ENCODE measurements at regions not wholly inside any gene's neighbourhood (a gene's known extent, or its start where the extent isn't known, plus 50 kb on each side); places are given as distances from the start of the nearest gene placed in this dataset.

DNA sequence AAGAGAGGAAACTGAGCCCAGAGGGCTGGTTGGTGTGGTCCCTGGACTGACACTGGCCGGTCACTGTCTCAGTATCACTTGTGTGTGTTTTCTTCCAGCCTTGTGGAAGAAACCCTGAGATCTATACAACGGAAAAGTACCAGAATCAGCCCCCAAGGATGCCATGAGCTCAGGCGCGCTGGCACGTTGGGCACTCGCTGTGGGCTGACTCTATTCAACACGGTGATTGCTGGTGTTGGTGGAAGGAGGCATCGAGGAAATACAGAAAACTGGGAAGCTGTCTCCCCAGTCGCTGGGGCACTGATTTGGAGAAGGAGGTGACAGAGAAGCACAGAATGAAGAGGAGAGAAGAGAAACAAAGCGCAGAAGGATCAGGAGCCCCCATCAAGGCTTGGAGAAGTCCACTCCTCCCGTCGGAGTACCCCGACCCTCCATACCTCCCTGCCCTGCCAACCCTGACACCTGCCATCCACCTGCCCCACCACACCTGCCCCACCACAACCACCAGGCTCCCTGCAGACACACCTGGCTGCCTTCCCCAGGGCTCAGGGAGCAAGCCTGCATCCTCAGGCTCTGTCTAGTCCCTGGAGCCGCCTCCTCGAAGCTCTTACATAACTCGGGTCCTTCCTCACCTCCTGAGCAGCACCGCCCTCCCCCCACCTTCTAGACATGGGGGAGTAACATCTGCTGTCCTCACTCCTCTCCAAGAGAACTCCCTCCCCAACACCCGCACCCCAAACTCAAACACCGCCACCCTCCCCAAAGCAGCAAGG, 66.5 kb downstream of the RBFOX3 start:
- H3K4me3 ChIP-seq, result no peak overlapping the region
- no peak overlapping the region for H3K27ac ChIP-seq
- H3K4me1 ChIP-seq, result no peaks in the 10 kb centered on the region
- H3K36me3 ChIP-seq, result no peaks in the 10 kb centered on the region
- 76 to 85% methylated on average over 19 of the region's 19 CpGs for WGBS, 2 donors
- no peaks in the 10 kb centered on the region for H3K9me3 ChIP-seq
- no peak for DNase-seq (ENCODE audit: low spot score in 2 of 2)
- peaks cover 0 to 8% of the 10 kb centered on the region in 2 donors for H3K27me3 ChIP-seq
- TF ChIP-seq, protein P1, sequence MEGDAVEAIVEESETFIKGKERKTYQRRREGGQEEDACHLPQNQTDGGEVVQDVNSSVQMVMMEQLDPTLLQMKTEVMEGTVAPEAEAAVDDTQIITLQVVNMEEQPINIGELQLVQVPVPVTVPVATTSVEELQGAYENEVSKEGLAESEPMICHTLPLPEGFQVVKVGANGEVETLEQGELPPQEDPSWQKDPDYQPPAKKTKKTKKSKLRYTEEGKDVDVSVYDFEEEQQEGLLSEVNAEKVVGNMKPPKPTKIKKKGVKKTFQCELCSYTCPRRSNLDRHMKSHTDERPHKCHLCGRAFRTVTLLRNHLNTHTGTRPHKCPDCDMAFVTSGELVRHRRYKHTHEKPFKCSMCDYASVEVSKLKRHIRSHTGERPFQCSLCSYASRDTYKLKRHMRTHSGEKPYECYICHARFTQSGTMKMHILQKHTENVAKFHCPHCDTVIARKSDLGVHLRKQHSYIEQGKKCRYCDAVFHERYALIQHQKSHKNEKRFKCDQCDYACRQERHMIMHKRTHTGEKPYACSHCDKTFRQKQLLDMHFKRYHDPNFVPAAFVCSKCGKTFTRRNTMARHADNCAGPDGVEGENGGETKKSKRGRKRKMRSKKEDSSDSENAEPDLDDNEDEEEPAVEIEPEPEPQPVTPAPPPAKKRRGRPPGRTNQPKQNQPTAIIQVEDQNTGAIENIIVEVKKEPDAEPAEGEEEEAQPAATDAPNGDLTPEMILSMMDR (IDR thresholded peaks at IDR 0.05), result no peak
- TF ChIP-seq EP300 (IDR thresholded peaks at IDR 0.05), result no peak
- TF ChIP-seq POLR2A (IDR thresholded peaks at IDR 0.05), result no peak

DNA sequence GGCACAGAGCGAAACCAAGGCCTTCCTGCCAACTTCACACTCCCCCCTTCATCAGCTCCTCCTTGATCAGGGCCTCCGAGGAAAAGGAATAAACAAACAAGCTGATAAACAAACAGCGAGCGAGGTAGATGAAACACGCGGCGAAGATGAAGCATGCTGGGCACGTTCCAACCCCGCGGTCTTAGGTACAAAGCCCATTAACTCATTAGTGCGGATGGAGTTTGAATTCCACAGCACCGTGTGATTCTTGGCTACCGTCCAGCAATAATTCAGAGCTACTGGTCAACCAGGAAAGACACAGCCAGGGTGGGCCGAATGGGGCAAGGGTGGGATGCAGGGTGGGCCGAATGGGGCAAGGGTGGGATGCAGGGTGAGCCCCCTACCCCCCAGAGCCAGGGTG, 67.3 kb downstream of the RBFOX3 start:
- H3K9me3 ChIP-seq, result no peaks in the 10 kb centered on the region
- DNase-seq (ENCODE audit: low spot score in 2 of 2), result no peak
- no peak overlapping the region for H3K27ac ChIP-seq
- no peak overlapping the region for H3K4me3 ChIP-seq
- TF ChIP-seq POLR2A (IDR thresholded peaks at IDR 0.05) (no peak), EP300 (IDR thresholded peaks at IDR 0.05) (no peak)
- TF ChIP-seq, protein P1 (IDR thresholded peaks at IDR 0.05), result no peak
- no peaks in the 10 kb centered on the region for H3K4me1 ChIP-seq
- H3K36me3 ChIP-seq, result no peaks in the 10 kb centered on the region
- 31 to 40% methylated on average over 15 of the region's 15 CpGs for WGBS, 2 donors
- peaks cover 0 to 8% of the 10 kb centered on the region in 2 donors for H3K27me3 ChIP-seq

DNA sequence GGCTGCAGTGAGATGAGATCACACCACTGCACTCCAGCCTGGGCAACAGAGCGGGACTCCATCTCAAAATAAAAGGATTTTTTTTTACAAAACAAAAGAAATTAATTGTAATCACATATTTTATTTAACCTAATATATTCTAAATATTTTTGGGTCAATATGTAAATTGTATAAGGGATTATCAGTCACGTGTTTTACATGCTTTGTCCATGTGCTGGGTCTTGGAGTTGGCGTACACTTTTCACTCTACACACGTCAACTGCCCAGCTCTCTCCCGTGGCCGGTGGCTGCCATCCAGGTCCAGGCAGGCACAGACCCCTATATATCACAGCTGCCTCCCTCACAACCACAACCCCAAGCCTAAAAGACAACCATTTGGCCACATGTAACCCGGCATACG, 68.1 kb downstream of the RBFOX3 start:
- no peak for DNase-seq (ENCODE audit: low spot score in 2 of 2)
- H3K27ac ChIP-seq, result no peak overlapping the region
- no peak for TF ChIP-seq EP300 (IDR thresholded peaks at IDR 0.05)
- TF ChIP-seq, protein P1 (IDR thresholded peaks at IDR 0.05), result no peak
- H3K4me3 ChIP-seq, result no peak overlapping the region
- peaks cover 0 to 8% of the 10 kb centered on the region in 2 donors for H3K27me3 ChIP-seq
- no peaks in the 10 kb centered on the region for H3K4me1 ChIP-seq
- 85 to 87% methylated on average over 8 of the region's 8 CpGs for WGBS, 2 donors
- no peaks in the 10 kb centered on the region for H3K36me3 ChIP-seq
- H3K9me3 ChIP-seq, result no peaks in the 10 kb centered on the region

DNA sequence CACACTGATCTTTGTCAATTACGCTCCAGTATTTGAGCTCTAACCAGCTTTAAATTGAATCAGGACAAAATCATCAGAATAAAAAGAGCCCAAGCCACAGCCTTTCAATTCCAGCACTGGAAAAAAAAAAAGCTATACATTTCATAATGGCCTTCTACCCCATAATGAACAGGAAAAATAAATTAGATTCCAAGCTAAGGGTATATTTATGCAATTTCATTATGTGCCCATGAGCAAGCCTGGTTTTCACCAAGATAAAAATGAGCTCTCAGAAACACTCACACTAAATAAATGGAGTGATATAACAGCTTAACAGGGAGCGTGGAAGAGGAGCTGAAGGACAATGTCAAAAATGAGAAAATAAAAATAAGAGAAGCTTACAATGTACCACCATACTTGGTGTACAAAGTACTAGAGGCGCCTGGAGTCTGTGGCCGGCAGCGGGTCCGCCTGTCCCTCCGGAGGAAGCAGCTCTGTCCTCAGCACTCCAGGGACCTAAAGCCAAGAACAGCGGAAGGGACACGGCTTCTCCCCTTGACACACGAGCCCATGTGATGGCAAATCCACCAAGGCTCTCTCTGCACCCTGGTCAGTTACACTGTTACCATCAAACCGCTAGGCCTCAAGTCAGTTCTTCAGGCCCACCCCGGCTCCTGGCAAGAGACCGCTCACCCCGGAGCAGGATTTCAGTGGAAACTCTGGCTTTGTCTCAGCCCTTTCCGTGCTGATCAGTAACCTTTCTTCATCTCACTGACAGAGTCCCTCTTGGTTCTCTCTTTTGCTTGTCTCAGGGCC, 69.6 kb downstream of the RBFOX3 start:
- 82 to 86% methylated on average over 15 of the region's 15 CpGs for WGBS, 2 donors
- TF ChIP-seq, protein P1 (IDR thresholded peaks at IDR 0.05), result no peak
- TF ChIP-seq POLR2A (IDR thresholded peaks at IDR 0.05) (no peak), EP300 (IDR thresholded peaks at IDR 0.05) (no peak)
- Histone ChIP-seq H3K9me3 (no peaks in the 10 kb centered on the region), H3K36me3 (no peaks in the 10 kb centered on the region), H3K4me3 (no peak overlapping the region), H3K27me3 (peaks cover 0 to 8% of the 10 kb centered on the region in 2 donors), H3K4me1 (no peaks in the 10 kb centered on the region), H3K27ac (no peak overlapping the region)
- DNase-seq (ENCODE audit: low spot score in 2 of 2), result no peak

Measured in tibial nerve (tissue), 4 donors.